D721Med (cell line): ENCODE measurements at regions not wholly inside any gene's neighbourhood (a gene's known extent, or its start where the extent isn't known, plus 50 kb on each side); places are given as distances from the start of the nearest gene placed in this dataset.
A peak's percentile ranks its signal among the peaks of the same experiment; 100 is the strongest.

ENCODE experiments used
- DNase-seq: peaks from one replicate; pipeline ENCODE4 v3.0.0; 2011; ENCODE audit warnings: low spot score; ENCODE audit not compliant: insufficient read length
- FAIRE-seq: peaks from 2 replicates; lab custom pipeline; 2011; peaks lifted over from hg19 to GRCh38; lab: Jason Lieb, UNC
- CTCF ChIP-seq: IDR thresholded peaks from 2 replicates; pipeline ENCODE4 v1.5.1; 2012; ENCODE audit warnings: mild to moderate bottlenecking, control low read depth; ENCODE audit not compliant: insufficient read depth; ENCODE audit errors: missing control alignments

- no peak for FAIRE-seq
- DNase-seq: no peak
- TF ChIP-seq CTCF: peak; percentile 40
Measured at GRCh38 chr3:159130108-159130507, 328.3 kb downstream of the MFSD1 start.

- no peak for FAIRE-seq
- DNase-seq: no peak
- no peak for TF ChIP-seq CTCF
Measured at GRCh38 chr3:159131376-159131775, 329.5 kb downstream of the MFSD1 start.

- no peak for TF ChIP-seq CTCF
- no peak for FAIRE-seq
- DNase-seq: no peak
Measured at GRCh38 chr3:159137949-159138348, 336.1 kb downstream of the MFSD1 start.

- FAIRE-seq (no peak), DNase-seq (no peak)
- no peak for TF ChIP-seq CTCF
Measured at GRCh38 chr3:159139326-159139725, 337.5 kb downstream of the MFSD1 start.

GRCh38 chr3:159144472-159144871, 342.6 kb downstream of the MFSD1 start:
- FAIRE-seq (no peak), DNase-seq (no peak)
- no peak for TF ChIP-seq CTCF

- FAIRE-seq (no peak), DNase-seq (no peak)
- no peak for TF ChIP-seq CTCF
Measured at GRCh38 chr3:159144891-159145290, 343.0 kb downstream of the MFSD1 start.

GRCh38 chr3:159146392-159146791, 344.5 kb downstream of the MFSD1 start:
- DNase-seq: no peak
- no peak for TF ChIP-seq CTCF
- FAIRE-seq: no peak
